ENCODE measurements at regions not wholly inside any gene's neighbourhood (a gene's known extent, or its start where the extent isn't known, plus 50 kb on each side); places are given as distances from the start of the nearest gene placed in this dataset.

DNA sequence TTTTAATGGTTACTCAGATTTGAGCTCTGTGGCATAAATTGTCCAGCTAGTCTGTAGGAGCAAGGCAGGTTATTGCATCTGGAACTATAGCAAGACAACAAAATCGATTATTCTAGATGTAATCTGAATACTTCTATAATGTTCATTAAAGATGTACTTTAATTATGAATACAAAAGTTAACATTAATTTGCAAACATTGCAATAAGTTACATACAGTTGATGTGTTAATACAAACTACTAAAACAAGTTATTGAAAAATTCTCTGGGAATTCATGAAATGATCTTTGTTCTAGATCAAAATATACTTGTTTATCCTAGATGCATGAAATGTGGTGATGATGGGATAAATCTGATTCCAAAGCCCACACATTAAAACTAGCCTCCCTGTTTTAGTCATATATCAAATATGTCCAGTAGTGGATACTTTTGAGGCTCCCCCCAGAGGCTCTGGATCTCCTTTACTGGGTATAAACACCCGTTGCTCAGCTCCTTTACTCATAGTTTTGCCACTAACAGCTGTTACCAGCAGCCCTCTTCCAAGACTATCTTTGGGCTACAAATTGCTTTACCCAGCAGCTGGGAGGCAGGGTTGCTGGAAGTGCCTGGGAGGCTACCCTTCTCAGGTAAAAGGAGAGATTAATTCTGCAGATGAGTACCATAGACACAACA, 78.1 kb downstream of the ARL4A start:
- H3K9me3 Mint-ChIP-seq = no peaks in the 10 kb centered on the region
- intact Hi-C loops (cut with micrococcal nuclease) = no loop called here

DNA sequence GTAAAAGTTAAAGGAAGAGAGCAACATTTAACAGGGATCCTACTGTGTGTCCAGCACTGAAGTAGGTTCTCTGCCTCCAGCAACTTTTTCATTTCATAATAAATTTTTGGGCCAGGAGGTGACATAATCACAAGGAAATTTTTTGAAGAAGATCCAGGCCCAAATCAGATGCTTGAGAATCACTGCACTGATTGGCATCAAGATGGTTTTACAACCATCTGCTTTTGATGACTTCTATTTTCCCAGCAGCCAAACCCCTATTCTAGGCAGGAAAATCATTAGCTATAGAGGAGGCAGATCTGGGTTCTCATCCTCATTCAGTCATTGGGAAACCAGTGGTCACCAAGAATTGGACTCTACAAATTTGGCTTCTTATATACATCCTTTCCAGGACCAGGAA, 79.0 kb downstream of the ARL4A start:
- no peak for DNase-seq (ENCODE audit: low spot score)
- no peaks in the 10 kb centered on the region for H3K4me1 Mint-ChIP-seq (ENCODE audit: low read depth)
- no peaks in the 10 kb centered on the region for H3K36me3 Mint-ChIP-seq (ENCODE audit: low read depth)
- peaks cover 8% of the 10 kb centered on the region for H3K27me3 Mint-ChIP-seq (ENCODE audit: insufficient read depth)
- H3K27ac Mint-ChIP-seq = no peak overlapping the region
- H3K4me3 Mint-ChIP-seq = no peak overlapping the region
- intact Hi-C loops (cut with micrococcal nuclease) = no loop called here
- H3K9me3 Mint-ChIP-seq = no peaks in the 10 kb centered on the region

More for the DNA sequence above, 78.1 kb downstream of the ARL4A start:
- Mint-ChIP-seq H3K4me1 (ENCODE audit: low read depth) (no peaks in the 10 kb centered on the region), H3K27ac (no peak overlapping the region), H3K36me3 (ENCODE audit: low read depth) (no peaks in the 10 kb centered on the region), H3K27me3 (ENCODE audit: insufficient read depth) (peaks cover 8% of the 10 kb centered on the region), H3K4me3 (no peak overlapping the region)
- no peak for DNase-seq (ENCODE audit: low spot score)

DNA sequence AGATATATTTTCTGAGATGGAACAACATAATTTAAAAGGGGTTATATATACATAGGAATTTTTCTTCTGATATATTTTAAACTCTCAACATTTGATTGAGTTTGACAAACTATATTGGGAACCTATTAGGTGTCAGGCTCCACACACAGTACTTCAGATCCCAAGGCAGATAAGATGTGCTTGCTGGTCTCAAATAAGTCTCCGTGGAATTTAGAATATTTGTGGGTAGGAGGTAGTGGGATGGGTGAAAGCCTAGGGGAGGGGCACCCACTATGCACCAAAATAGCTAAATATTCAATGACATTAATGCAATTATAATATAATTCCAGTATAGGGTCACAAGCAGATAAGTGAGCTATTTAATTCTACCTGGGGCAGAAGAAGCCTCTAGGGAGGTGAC, 81.5 kb downstream of the ARL4A start:
- intact Hi-C loops (cut with micrococcal nuclease) = no loop called here
- no peak overlapping the region for H3K27ac Mint-ChIP-seq
- DNase-seq (ENCODE audit: low spot score) = no peak
- H3K27me3 Mint-ChIP-seq (ENCODE audit: insufficient read depth) = peaks cover 14% of the 10 kb centered on the region
- no peaks in the 10 kb centered on the region for H3K4me1 Mint-ChIP-seq (ENCODE audit: low read depth)
- H3K9me3 Mint-ChIP-seq = no peaks in the 10 kb centered on the region
- H3K4me3 Mint-ChIP-seq = no peak overlapping the region
- H3K36me3 Mint-ChIP-seq (ENCODE audit: low read depth) = no peaks in the 10 kb centered on the region

DNA sequence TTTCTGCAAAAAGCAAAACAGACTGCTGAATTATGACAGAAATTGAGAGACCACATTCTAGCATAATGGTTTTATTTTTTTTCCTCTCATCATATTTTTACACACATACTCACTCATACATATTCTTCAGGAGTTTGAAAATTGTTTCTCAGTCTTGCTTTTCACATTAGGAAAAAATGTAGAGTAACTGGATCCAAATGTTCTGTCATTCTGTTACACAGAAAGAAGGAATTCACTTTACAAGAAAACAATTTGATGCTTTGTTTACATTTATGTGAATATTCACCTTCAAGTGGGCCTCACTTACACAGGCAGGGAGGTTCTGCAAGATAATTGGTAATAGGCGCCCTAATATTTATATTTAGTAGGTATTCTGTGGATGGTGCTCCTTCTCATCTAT, 82.0 kb downstream of the ARL4A start:
- Mint-ChIP-seq H3K27ac (no peak overlapping the region), H3K36me3 (ENCODE audit: low read depth) (no peaks in the 10 kb centered on the region), H3K4me1 (ENCODE audit: low read depth) (no peaks in the 10 kb centered on the region), H3K9me3 (no peaks in the 10 kb centered on the region), H3K4me3 (no peak overlapping the region), H3K27me3 (ENCODE audit: insufficient read depth) (peaks cover 16% of the 10 kb centered on the region)
- intact Hi-C loops (cut with micrococcal nuclease) = no loop called here
- no peak for DNase-seq (ENCODE audit: low spot score)

DNA sequence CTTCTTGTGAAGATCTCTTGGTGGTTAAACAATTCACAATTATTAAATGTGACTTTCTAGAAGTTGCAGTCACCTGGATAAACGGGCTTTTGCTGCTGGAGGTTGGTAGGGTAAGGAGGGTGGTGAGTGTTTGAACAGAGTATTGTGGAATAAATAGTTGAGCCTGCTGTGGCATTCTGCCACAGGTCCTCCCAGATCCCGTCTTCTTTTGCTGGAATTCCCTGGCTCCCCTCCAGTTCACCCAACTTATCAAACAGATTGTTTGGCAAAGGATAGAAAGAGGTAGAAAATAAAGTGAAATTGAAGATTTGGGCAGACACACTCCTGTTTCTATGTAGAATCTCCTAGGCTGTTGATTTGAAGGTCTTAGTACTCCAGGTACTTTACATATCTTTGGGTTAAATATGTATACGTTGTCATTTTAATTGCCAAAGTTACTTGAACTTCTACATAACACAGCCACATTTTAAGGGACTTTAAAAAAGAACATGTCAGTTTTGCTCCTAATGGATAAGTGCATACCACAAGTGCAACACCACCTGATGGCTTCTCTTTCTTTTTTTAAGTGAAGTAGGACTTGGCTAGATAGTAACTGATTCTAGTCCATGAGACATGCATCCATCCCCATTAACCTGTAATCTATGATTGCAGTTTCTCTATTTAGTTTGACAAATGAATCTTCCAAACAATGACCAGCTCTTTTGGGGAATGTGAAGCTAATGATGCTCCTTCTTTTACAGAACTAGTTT, 83.0 kb downstream of the ARL4A start:
- Mint-ChIP-seq H3K4me3 (no peak overlapping the region), H3K27me3 (ENCODE audit: insufficient read depth) (peaks cover 16% of the 10 kb centered on the region), H3K36me3 (ENCODE audit: low read depth) (no peaks in the 10 kb centered on the region), H3K9me3 (no peaks in the 10 kb centered on the region), H3K27ac (no peak overlapping the region), H3K4me1 (ENCODE audit: low read depth) (no peaks in the 10 kb centered on the region)
- no peak for DNase-seq (ENCODE audit: low spot score)
- intact Hi-C loops (cut with micrococcal nuclease) = no loop called here

DNA sequence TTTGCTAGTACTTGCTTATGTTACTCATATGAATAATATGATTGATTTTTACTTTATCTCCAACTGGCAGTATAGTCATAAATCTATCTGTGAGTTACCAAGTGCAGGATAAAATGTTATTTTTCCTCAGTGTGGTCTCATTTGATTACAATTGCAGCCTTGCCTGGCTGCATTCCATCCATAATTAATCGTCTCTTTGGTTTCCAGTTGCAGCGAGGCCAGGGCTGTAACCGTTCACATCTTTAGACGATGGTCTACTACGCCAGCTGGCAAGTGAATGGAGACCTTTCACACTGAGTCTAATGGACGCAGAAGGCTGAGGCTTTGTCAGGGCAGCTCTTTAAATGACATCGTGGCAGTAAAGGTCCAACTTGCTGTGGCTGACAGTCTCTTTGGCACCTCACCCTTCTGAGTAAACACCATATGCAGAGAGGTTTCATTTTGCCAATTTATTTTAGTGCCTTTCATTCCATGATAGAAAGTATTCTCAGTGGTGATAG, 84.0 kb downstream of the ARL4A start:
- intact Hi-C loops (cut with micrococcal nuclease) = no loop called here
- DNase-seq (ENCODE audit: low spot score) = no peak
- no peak overlapping the region for H3K27ac Mint-ChIP-seq
- H3K4me3 Mint-ChIP-seq = no peak overlapping the region
- no peaks in the 10 kb centered on the region for H3K9me3 Mint-ChIP-seq
- H3K36me3 Mint-ChIP-seq (ENCODE audit: low read depth) = no peaks in the 10 kb centered on the region
- no peaks in the 10 kb centered on the region for H3K4me1 Mint-ChIP-seq (ENCODE audit: low read depth)
- H3K27me3 Mint-ChIP-seq (ENCODE audit: insufficient read depth) = peaks cover 17% of the 10 kb centered on the region

DNA sequence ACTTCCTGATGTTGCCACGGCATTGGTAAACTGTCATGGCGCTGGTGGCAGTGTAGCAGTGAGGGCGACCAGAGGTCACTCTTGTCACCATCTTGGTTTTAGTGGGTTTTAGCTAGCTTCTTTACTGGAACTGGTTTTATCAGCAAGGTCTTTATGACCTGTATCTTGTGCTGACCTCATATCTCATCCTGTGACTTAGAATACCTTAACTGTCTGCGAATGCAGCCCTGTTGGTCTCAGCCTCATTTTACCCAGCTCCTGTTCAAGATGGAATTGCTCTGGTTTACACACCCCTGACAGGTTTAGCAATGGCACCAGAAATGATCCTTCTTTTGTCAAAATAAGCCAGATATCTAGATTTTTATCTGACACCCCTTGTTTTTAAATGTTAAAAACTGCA, 85.3 kb downstream of the ARL4A start:
- no peaks in the 10 kb centered on the region for H3K4me1 Mint-ChIP-seq (ENCODE audit: low read depth)

DNA sequence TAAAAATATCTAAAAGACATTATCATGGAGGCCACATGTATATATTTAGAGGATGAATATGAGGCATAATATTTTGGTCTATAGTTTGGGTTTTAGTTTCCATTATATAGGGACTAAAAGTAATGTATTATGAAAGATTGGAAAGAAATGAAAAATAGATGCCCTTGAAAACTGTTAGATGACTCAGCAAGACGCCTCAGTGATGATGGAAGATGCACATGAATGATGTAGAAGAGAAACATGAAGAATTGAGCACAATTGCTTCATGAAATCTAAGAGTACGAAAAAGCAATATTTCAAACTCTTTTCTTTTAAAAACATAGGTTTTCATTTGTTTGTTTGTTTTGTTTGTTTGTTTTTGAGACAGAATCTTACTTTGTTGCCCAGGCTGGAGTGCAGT, 89.8 kb downstream of the ARL4A start:
- Mint-ChIP-seq H3K27me3 (ENCODE audit: insufficient read depth) (peaks cover 14% of the 10 kb centered on the region), H3K9me3 (no peaks in the 10 kb centered on the region), H3K4me1 (ENCODE audit: low read depth) (no peaks in the 10 kb centered on the region), H3K36me3 (ENCODE audit: low read depth) (no peaks in the 10 kb centered on the region), H3K27ac (no peak overlapping the region), H3K4me3 (no peak overlapping the region)
- DNase-seq (ENCODE audit: low spot score) = no peak
- intact Hi-C loops (cut with micrococcal nuclease) = no loop called here

More for the DNA sequence above, 85.3 kb downstream of the ARL4A start:
- no peak overlapping the region for H3K4me3 Mint-ChIP-seq
- intact Hi-C loops (cut with micrococcal nuclease) = no loop called here
- H3K27me3 Mint-ChIP-seq (ENCODE audit: insufficient read depth) = peaks cover 20% of the 10 kb centered on the region
- no peaks in the 10 kb centered on the region for H3K9me3 Mint-ChIP-seq
- H3K36me3 Mint-ChIP-seq (ENCODE audit: low read depth) = no peaks in the 10 kb centered on the region
- H3K27ac Mint-ChIP-seq = no peak overlapping the region
- no peak for DNase-seq (ENCODE audit: low spot score)

DNA sequence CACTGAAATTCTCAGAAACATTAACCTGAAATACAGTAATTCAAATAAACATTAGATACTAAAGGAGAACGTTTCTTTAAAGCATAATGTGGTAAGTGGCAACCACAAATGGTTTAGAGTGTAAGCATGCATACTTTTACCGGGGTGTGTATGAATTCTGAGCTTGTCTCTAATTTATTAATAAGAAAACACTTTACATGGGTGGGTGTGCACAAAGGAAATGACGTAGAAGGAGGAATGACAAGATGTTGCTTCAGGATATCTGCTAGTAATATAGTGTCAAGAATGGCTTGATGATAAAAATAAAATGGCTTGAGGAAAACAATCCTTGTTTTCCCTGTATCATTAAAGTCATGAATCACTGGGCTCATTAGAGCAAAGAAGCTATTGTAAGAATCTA, 92.5 kb downstream of the ARL4A start:
- H3K9me3 Mint-ChIP-seq = no peaks in the 10 kb centered on the region
- intact Hi-C loops (cut with micrococcal nuclease) = no loop called here
- H3K36me3 Mint-ChIP-seq (ENCODE audit: low read depth) = no peaks in the 10 kb centered on the region
- H3K27me3 Mint-ChIP-seq (ENCODE audit: insufficient read depth) = peaks cover 11% of the 10 kb centered on the region
- DNase-seq (ENCODE audit: low spot score) = no peak
- H3K4me3 Mint-ChIP-seq = no peak overlapping the region
- no peak overlapping the region for H3K27ac Mint-ChIP-seq
- no peaks in the 10 kb centered on the region for H3K4me1 Mint-ChIP-seq (ENCODE audit: low read depth)

DNA sequence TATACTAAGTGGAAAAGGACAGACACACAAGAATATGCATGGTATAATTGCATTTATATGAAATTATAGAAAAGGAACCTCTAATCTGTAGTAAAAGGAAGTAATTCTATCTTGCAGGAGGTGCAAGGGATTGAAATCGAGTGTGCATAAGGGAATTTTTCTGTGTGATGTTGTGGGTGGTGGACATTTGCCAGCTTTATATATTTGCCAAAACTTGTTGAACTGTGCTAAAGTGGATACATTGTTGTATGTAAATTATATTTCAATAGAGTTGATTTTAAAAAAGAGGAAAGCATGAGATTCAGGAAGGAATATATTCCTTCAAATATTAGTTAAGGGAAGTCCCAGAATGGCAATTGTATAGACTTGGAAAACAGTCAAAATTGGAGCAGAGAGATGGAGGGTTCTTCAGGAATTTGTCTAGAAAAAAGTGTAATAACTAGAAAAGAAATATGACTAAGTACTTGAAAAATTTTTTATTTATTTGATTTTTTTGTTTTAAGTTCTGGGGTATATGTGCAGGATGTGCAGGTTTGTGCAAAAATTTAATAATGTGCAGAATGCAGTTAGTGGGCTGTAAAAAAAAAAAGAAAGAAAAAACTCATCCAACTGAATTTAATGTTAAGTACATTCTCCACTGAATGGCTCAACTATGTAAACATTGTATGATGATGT, 96.1 kb downstream of the ARL4A start:
- intact Hi-C loops (cut with micrococcal nuclease) = no loop called here
- no peak overlapping the region for H3K27ac Mint-ChIP-seq
- H3K36me3 Mint-ChIP-seq (ENCODE audit: low read depth) = no peaks in the 10 kb centered on the region
- no peaks in the 10 kb centered on the region for H3K9me3 Mint-ChIP-seq
- peaks cover 7% of the 10 kb centered on the region for H3K27me3 Mint-ChIP-seq (ENCODE audit: insufficient read depth)
- H3K4me3 Mint-ChIP-seq = no peak overlapping the region
- no peak for DNase-seq (ENCODE audit: low spot score)
- H3K4me1 Mint-ChIP-seq (ENCODE audit: low read depth) = no peaks in the 10 kb centered on the region

DNA sequence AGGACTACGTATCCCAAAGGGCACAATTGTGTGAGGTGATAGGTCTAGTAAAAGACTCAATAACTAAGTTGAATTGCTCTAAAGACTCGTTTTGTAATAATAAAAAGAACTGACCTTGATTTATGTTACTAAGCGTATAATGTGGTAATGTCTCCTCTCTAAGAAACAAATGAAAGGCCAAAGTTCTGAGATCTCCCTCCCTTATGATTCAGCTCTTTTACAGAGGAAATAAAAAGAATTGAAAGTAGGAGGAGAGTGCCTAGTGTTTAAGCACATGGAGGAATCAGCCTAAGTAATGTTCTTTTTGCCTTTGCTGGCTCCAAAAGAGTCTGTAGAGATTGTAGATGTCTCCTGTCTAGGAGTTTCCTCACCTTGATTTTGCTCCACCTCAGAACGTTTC, 98.0 kb downstream of the ARL4A start:
- no peak for DNase-seq (ENCODE audit: low spot score)
- H3K27me3 Mint-ChIP-seq (ENCODE audit: insufficient read depth) = peaks cover 7% of the 10 kb centered on the region
- H3K9me3 Mint-ChIP-seq = no peaks in the 10 kb centered on the region
- intact Hi-C loops (cut with micrococcal nuclease) = no loop called here
- no peak overlapping the region for H3K27ac Mint-ChIP-seq
- no peak overlapping the region for H3K4me3 Mint-ChIP-seq
- H3K4me1 Mint-ChIP-seq (ENCODE audit: low read depth) = no peaks in the 10 kb centered on the region
- no peaks in the 10 kb centered on the region for H3K36me3 Mint-ChIP-seq (ENCODE audit: low read depth)

DNA sequence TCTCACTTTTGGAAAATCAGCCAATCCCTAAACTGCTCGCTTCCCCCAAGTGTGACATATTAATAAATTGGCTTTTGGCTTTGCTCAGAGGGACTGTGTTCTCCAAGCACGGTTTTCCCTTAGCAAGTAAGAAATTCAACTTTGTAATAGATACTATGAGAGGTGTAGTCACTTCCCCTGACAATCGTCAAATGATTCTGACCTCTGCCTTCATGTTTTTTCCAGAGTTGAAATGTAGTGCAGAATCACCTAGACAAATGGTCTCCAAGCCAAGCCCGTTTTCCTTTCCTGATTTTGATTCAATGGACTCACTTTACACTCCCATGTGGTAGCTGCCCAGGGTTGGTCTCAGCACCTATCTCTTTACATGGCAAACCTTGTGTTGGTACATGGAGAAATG, 99.1 kb downstream of the ARL4A start:
- DNase-seq (ENCODE audit: low spot score) = no peak
- Mint-ChIP-seq H3K27ac (no peak overlapping the region), H3K9me3 (no peaks in the 10 kb centered on the region), H3K36me3 (ENCODE audit: low read depth) (no peaks in the 10 kb centered on the region), H3K4me1 (ENCODE audit: low read depth) (no peaks in the 10 kb centered on the region), H3K4me3 (no peak overlapping the region), H3K27me3 (ENCODE audit: insufficient read depth) (peaks cover 5% of the 10 kb centered on the region)
- intact Hi-C loops (cut with micrococcal nuclease) = no loop called here

DNA sequence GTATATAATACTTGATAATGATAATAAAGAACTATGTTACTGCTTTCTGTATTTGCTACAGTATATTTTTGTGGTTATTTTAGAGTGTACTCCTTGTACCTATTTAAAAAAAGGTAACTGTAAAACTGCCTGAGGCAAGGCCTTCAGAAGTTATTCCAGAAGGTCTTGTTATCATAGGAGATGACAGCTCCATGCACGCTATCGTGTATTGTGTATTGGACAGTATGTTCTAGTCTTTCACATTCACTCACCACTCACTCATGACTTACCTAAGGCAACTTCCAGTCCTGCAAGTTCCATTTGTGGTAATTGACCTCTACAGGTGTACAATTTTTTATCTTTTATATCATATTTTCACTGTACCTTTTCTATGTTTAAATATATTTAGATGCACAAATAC, 100.7 kb downstream of the ARL4A start:
- no peak for DNase-seq (ENCODE audit: low spot score)
- Mint-ChIP-seq H3K9me3 (no peaks in the 10 kb centered on the region), H3K27me3 (ENCODE audit: insufficient read depth) (peaks cover 5% of the 10 kb centered on the region), H3K27ac (no peak overlapping the region), H3K36me3 (ENCODE audit: low read depth) (no peaks in the 10 kb centered on the region), H3K4me1 (ENCODE audit: low read depth) (no peaks in the 10 kb centered on the region), H3K4me3 (no peak overlapping the region)
- intact Hi-C loops (cut with micrococcal nuclease) = no loop called here
